Duodenal mucosa (tissue), 2 donors: ENCODE measurements at regions not wholly inside any gene's neighbourhood (a gene's known extent, or its start where the extent isn't known, plus 50 kb on each side); places are given as distances from the start of the nearest gene placed in this dataset.
"Not testable (repeated sequence)": the region's sequence is repeated elsewhere in the genome, so short reads cannot be mapped to it uniquely, and the experiment has no call there.

Source experiments
- H3K27ac ChIP-seq: one replicate; pipeline ENCODE4 v1.7.0; 2013; ENCODE audit warnings: low read depth, low read length
- H3K27me3 ChIP-seq, 2 donors: one replicate each; pipeline ENCODE4 v1.7.0; 2013; ENCODE audit warnings: low read length in 2 of 2, control low read depth in 1 of 2; ENCODE audit not compliant: insufficient read depth in 2 of 2, control insufficient read depth in 1 of 2
- H3K36me3 ChIP-seq, 2 donors: one replicate each; pipeline ENCODE4 v1.7.0; 2013; ENCODE audit warnings: low read length in 2 of 2, control low read depth in 1 of 2; ENCODE audit not compliant: insufficient read depth in 2 of 2, control insufficient read depth in 1 of 2
- H3K4me1 ChIP-seq, 2 donors: one replicate each; pipeline ENCODE4 v1.7.0; 2013; ENCODE audit warnings: low read length in 2 of 2, control low read depth in 1 of 2; ENCODE audit not compliant: insufficient read depth in 2 of 2, control insufficient read depth in 1 of 2
- H3K4me3 ChIP-seq, 2 donors: one replicate each; pipeline ENCODE4 v1.7.0; 2013; ENCODE audit warnings: low read length in 2 of 2, low read depth in 1 of 2
- H3K9ac ChIP-seq, 2 donors: one replicate each; pipeline ENCODE4 v1.7.0; 2013; ENCODE audit warnings: low read length in 2 of 2, low read depth in 1 of 2
- H3K9me3 ChIP-seq, 2 donors: one replicate each; pipeline ENCODE4 v1.7.0; 2013; ENCODE audit warnings: low read length in 2 of 2, control low read depth in 1 of 2; ENCODE audit not compliant: control insufficient read depth in 1 of 2

- Histone ChIP-seq H3K9me3 (no peaks in the 10 kb centered on the region), H3K4me3 (no peak overlapping the region), H3K27ac (no peak overlapping the region), H3K9ac (no peak overlapping the region), H3K4me1 (no peaks in the 10 kb centered on the region), H3K36me3 (no peaks in the 10 kb centered on the region), H3K27me3 (peaks cover 0 to 2% of the 10 kb centered on the region in 2 donors)
These were observed 81.4 kb upstream of the ID2 start for GRCh38 chr2:8600456-8600855.

GRCh38 chr2:8602809-8603208 lies 79.0 kb upstream of the ID2 start:
- H3K9ac ChIP-seq, result no peak overlapping the region
- H3K27ac ChIP-seq, result no peak overlapping the region
- no peaks in the 10 kb centered on the region for H3K36me3 ChIP-seq
- peaks cover 0 to 4% of the 10 kb centered on the region in 2 donors for H3K4me1 ChIP-seq
- H3K27me3 ChIP-seq, result no peaks in the 10 kb centered on the region
- no peak overlapping the region for H3K4me3 ChIP-seq
- H3K9me3 ChIP-seq, result no peaks in the 10 kb centered on the region

- not testable (repeated sequence) for H3K4me3 ChIP-seq, H3K9ac ChIP-seq, H3K27me3 ChIP-seq, H3K27ac ChIP-seq, H3K4me1 ChIP-seq, H3K9me3 ChIP-seq, H3K36me3 ChIP-seq
These were observed 78.5 kb upstream of the ID2 start for GRCh38 chr2:8603356-8603755.

- peaks cover 0 to 7% of the 10 kb centered on the region in 2 donors for H3K4me1 ChIP-seq
These were observed 77.6 kb upstream of the ID2 start for GRCh38 chr2:8604262-8604661.

GRCh38 chr2:8605351-8606065 lies 76.3 kb upstream of the ID2 start:
- peaks cover 8 to 17% of the 10 kb centered on the region in 2 donors for H3K4me1 ChIP-seq
- no peak overlapping the region for H3K9ac ChIP-seq
- no peak overlapping the region for H3K4me3 ChIP-seq
- no peaks in the 10 kb centered on the region for H3K9me3 ChIP-seq
- H3K27me3 ChIP-seq, result no peaks in the 10 kb centered on the region
- H3K36me3 ChIP-seq, result no peaks in the 10 kb centered on the region
- H3K27ac ChIP-seq, result no peak overlapping the region

More at GRCh38 chr2:8604262-8604661, 77.6 kb upstream of the ID2 start:
- Histone ChIP-seq H3K27ac (no peak overlapping the region), H3K36me3 (no peaks in the 10 kb centered on the region), H3K9ac (no peak overlapping the region), H3K4me3 (no peak overlapping the region), H3K27me3 (no peaks in the 10 kb centered on the region), H3K9me3 (no peaks in the 10 kb centered on the region)

GRCh38 chr2:8606226-8606625 lies 75.6 kb upstream of the ID2 start:
- no peaks in the 10 kb centered on the region for H3K9me3 ChIP-seq
- no peaks in the 10 kb centered on the region for H3K27me3 ChIP-seq
- H3K4me1 ChIP-seq, result peaks cover 8 to 17% of the 10 kb centered on the region in 2 donors

GRCh38 chr2:8606649-8607550 lies 75.0 kb upstream of the ID2 start:
- no peak overlapping the region for H3K4me3 ChIP-seq
- H3K27me3 ChIP-seq, result no peaks in the 10 kb centered on the region
- H3K27ac ChIP-seq, result no peak overlapping the region
- no peaks in the 10 kb centered on the region for H3K36me3 ChIP-seq
- H3K9ac ChIP-seq, result no peak overlapping the region
- peaks cover 8 to 17% of the 10 kb centered on the region in 2 donors for H3K4me1 ChIP-seq
- no peaks in the 10 kb centered on the region for H3K9me3 ChIP-seq

More at GRCh38 chr2:8606226-8606625, 75.6 kb upstream of the ID2 start:
- H3K4me3 ChIP-seq, result no peak overlapping the region
- H3K9ac ChIP-seq, result no peak overlapping the region
- H3K36me3 ChIP-seq, result no peaks in the 10 kb centered on the region
- no peak overlapping the region for H3K27ac ChIP-seq

- Histone ChIP-seq H3K9ac (no peak overlapping the region), H3K27me3 (no peaks in the 10 kb centered on the region), H3K36me3 (no peaks in the 10 kb centered on the region), H3K9me3 (no peaks in the 10 kb centered on the region), H3K4me1 (peaks cover 8 to 17% of the 10 kb centered on the region in 2 donors), H3K4me3 (no peak overlapping the region), H3K27ac (no peak overlapping the region)
These were observed 74.2 kb upstream of the ID2 start for GRCh38 chr2:8607606-8608005.

GRCh38 chr2:8608411-8608954 lies 73.4 kb upstream of the ID2 start:
- no peaks in the 10 kb centered on the region for H3K27me3 ChIP-seq
- H3K36me3 ChIP-seq, result no peaks in the 10 kb centered on the region

GRCh38 chr2:8609357-8609811 lies 72.5 kb upstream of the ID2 start:
- Histone ChIP-seq H3K27ac (no peak overlapping the region), H3K4me3 (no peak overlapping the region)

More at GRCh38 chr2:8608411-8608954, 73.4 kb upstream of the ID2 start:
- H3K9me3 ChIP-seq, result no peaks in the 10 kb centered on the region
- H3K4me1 ChIP-seq, result peaks cover 8 to 17% of the 10 kb centered on the region in 2 donors
- no peak overlapping the region for H3K9ac ChIP-seq
- no peak overlapping the region for H3K27ac ChIP-seq
- H3K4me3 ChIP-seq, result no peak overlapping the region

More at GRCh38 chr2:8609357-8609811, 72.5 kb upstream of the ID2 start:
- Histone ChIP-seq H3K9ac (no peak overlapping the region), H3K9me3 (no peaks in the 10 kb centered on the region), H3K27me3 (no peaks in the 10 kb centered on the region), H3K36me3 (no peaks in the 10 kb centered on the region), H3K4me1 (peaks cover 8 to 17% of the 10 kb centered on the region in 2 donors)
